ENCODE measurements at regions not wholly inside any gene's neighbourhood (a gene's known extent, or its start where the extent isn't known, plus 50 kb on each side); places are given as distances from the start of the nearest gene placed in this dataset.

- Histone ChIP-seq H3K4me2 (ENCODE audit: low read depth, low read length) (no peak overlapping the region), H4K20me1 (ENCODE audit: insufficient read depth, low read length) (no peaks in the 10 kb centered on the region), H3K4me3 (replicated peaks in 1 of 3; ENCODE audit: insufficient read depth in 1 of 3, low read depth in 2 of 3, low read length in 3 of 3) (no peak overlapping the region), H3K9me3 (ENCODE audit: low read length) (no peaks in the 10 kb centered on the region), H3K79me2 (ENCODE audit: insufficient read depth, low read length) (no peaks in the 10 kb centered on the region), H3K27ac (ENCODE audit: extremely low read length, insufficient read depth, low read length) (no peak overlapping the region), H3K4me1 (ENCODE audit: insufficient read depth, low read length) (no peaks in the 10 kb centered on the region), H3K36me3 (replicated peaks in 1 of 2; ENCODE audit: control insufficient read depth in 1 of 2, insufficient read depth in 2 of 2, low read length in 2 of 2) (no peaks in the 10 kb centered on the region), H3K27me3 (ENCODE audit: control insufficient read depth in 1 of 2, insufficient read depth in 2 of 2, low read length in 2 of 2) (no peaks in the 10 kb centered on the region), H3K9ac (ENCODE audit: insufficient read depth, low read depth, low read length) (no peak overlapping the region), H2AFZ (ENCODE audit: low read length) (no peak overlapping the region)
- no peak for FAIRE-seq
- ChIA-PET POLR2A (no interaction called here), CTCF (ENCODE audit: low intra/inter-chr PET ratio, low total read pairs) (no interaction called here)
- TF ChIP-seq CCDC6 (CRISPR knock-in tag; IDR thresholded peaks at IDR 0.05) (no peak), MZF1 (CRISPR knock-in tag; IDR thresholded peaks at IDR 0.05; ENCODE audit: borderline replicate concordance) (no peak), SOX13 (IDR thresholded peaks at IDR 0.05) (no peak), SOX13 (CRISPR knock-in tag; conservative IDR thresholded peaks at IDR 0.05 in 1 of 2, IDR thresholded peaks at IDR 0.05 in 1 of 2) (no peak), PITX1 (CRISPR knock-in tag; IDR thresholded peaks at IDR 0.05) (no peak), ZNF768 (CRISPR knock-in tag; IDR thresholded peaks at IDR 0.05) (no peak), ZNF317 (CRISPR knock-in tag; IDR thresholded peaks at IDR 0.05) (no peak), CBX1 (IDR thresholded peaks at IDR 0.05; ENCODE audit: low read depth) (no peak), JUND (CRISPR knock-in tag; IDR thresholded peaks at IDR 0.05) (no peak), ZNF572 (CRISPR knock-in tag; IDR thresholded peaks at IDR 0.05) (no peak), TAF1 (CRISPR knock-in tag; IDR thresholded peaks at IDR 0.05) (no peak), EP300 (IDR thresholded peaks at IDR 0.05; ENCODE audit: low read depth in 2 of 2, low read length in 2 of 2) (no peak), EP300 (CRISPR knock-in tag; IDR thresholded peaks at IDR 0.05; ENCODE audit: borderline replicate concordance) (no peak), TFE3 (CRISPR knock-in tag; IDR thresholded peaks at IDR 0.05) (no peak), NFE2L1 (CRISPR knock-in tag; IDR thresholded peaks at IDR 0.05; ENCODE audit: borderline replicate concordance) (no peak), MYPOP (CRISPR knock-in tag; IDR thresholded peaks at IDR 0.05) (no peak), MED13 (CRISPR knock-in tag; IDR thresholded peaks at IDR 0.05) (no peak), ZNF138 (CRISPR knock-in tag; IDR thresholded peaks at IDR 0.05; ENCODE audit: low read depth) (no peak), ZNF883 (CRISPR knock-in tag; IDR thresholded peaks at IDR 0.05; ENCODE audit: not compliant biosample characterization) (no peak), ZBTB42 (CRISPR knock-in tag; IDR thresholded peaks at IDR 0.05) (no peak)
- TF ChIP-seq, protein P1, sequence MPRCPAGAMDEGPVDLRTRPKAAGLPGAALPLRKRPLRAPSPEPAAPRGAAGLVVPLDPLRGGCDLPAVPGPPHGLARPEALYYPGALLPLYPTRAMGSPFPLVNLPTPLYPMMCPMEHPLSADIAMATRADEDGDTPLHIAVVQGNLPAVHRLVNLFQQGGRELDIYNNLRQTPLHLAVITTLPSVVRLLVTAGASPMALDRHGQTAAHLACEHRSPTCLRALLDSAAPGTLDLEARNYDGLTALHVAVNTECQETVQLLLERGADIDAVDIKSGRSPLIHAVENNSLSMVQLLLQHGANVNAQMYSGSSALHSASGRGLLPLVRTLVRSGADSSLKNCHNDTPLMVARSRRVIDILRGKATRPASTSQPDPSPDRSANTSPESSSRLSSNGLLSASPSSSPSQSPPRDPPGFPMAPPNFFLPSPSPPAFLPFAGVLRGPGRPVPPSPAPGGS (CRISPR knock-in tag; IDR thresholded peaks at IDR 0.05) = no peak
- DNase-seq (ENCODE audit: low spot score) = no peak
- ATAC-seq = no peak
- in situ Hi-C loops (cut with HindIII; ENCODE audit: extremely low pct_ligation_motif_present, low pct_unique_long_range_greater_than_20kb) = no loop called here
- intact Hi-C loops (cut with micrococcal nuclease; ENCODE audit: unreplicated experiment) = no loop called here
- BruUV-seq (replicated peaks) = no TSS peak
These were observed 70.6 kb downstream of the FSCB start for GRCh38 chr14:44436458-44436857.
